ES-I3 (cell line): ENCODE measurements at regions not wholly inside any gene's neighbourhood (a gene's known extent, or its start where the extent isn't known, plus 50 kb on each side); places are given as distances from the start of the nearest gene placed in this dataset.

Experiments
- H3K36me3 ChIP-seq: 2 replicates; pipeline ENCODE4 v1.6.1; 2013; ENCODE audit warnings: mild to moderate bottlenecking, low read length, control low read depth, moderate library complexity; ENCODE audit not compliant: insufficient read depth
- H3K4me1 ChIP-seq: 2 replicates; pipeline ENCODE4 v1.6.1; 2013; ENCODE audit warnings: mild to moderate bottlenecking, control low read depth, low read length; ENCODE audit not compliant: insufficient read depth
- H3K9ac ChIP-seq: 2 replicates; pipeline ENCODE4 v1.6.1; 2013; ENCODE audit warnings: low read depth, mild to moderate bottlenecking, low read length, moderate library complexity
- H3K9me3 ChIP-seq: 2 replicates; pipeline ENCODE4 v1.6.1; 2013; ENCODE audit warnings: mild to moderate bottlenecking, low read length, moderate library complexity; ENCODE audit not compliant: control insufficient read depth, insufficient read depth

GRCh38 chr5:123810746-123811340 is 298.9 kb downstream of the CSNK1G3 start:
- Histone ChIP-seq H3K9ac (no peak overlapping the region), H3K9me3 (no peaks in the 10 kb centered on the region), H3K4me1 (peaks cover 68% of the 10 kb centered on the region), H3K36me3 (no peaks in the 10 kb centered on the region)

- H3K36me3 ChIP-seq, result no peaks in the 10 kb centered on the region
- peaks cover 63% of the 10 kb centered on the region for H3K4me1 ChIP-seq
- no peaks in the 10 kb centered on the region for H3K9me3 ChIP-seq
- no peak overlapping the region; the same call in 1 of the 2 replicates for H3K9ac ChIP-seq
Observed at GRCh38 chr5:123810253-123810652, 298.3 kb downstream of the CSNK1G3 start.

GRCh38 chr5:123809594-123810221 is 297.7 kb downstream of the CSNK1G3 start:
- Histone ChIP-seq H3K4me1 (peaks cover 58% of the 10 kb centered on the region), H3K36me3 (no peaks in the 10 kb centered on the region), H3K9me3 (no peaks in the 10 kb centered on the region), H3K9ac (no peak overlapping the region)

- no peak overlapping the region for H3K9ac ChIP-seq
Observed at GRCh38 chr5:123808461-123809380, 296.7 kb downstream of the CSNK1G3 start.

GRCh38 chr5:123807177-123807945 is 295.4 kb downstream of the CSNK1G3 start:
- H3K9me3 ChIP-seq, result no peaks in the 10 kb centered on the region
- H3K9ac ChIP-seq, result no peak overlapping the region
- no peaks in the 10 kb centered on the region for H3K36me3 ChIP-seq
- H3K4me1 ChIP-seq, result peaks cover 59% of the 10 kb centered on the region

More at GRCh38 chr5:123808461-123809380, 296.7 kb downstream of the CSNK1G3 start:
- Histone ChIP-seq H3K9me3 (no peaks in the 10 kb centered on the region), H3K4me1 (peaks cover 49% of the 10 kb centered on the region), H3K36me3 (no peaks in the 10 kb centered on the region)

- no peaks in the 10 kb centered on the region for H3K36me3 ChIP-seq
- no peak overlapping the region for H3K9ac ChIP-seq
- H3K4me1 ChIP-seq, result peaks cover 66% of the 10 kb centered on the region
- no peaks in the 10 kb centered on the region for H3K9me3 ChIP-seq
Observed at GRCh38 chr5:123806644-123807043, 294.7 kb downstream of the CSNK1G3 start.

- Histone ChIP-seq H3K36me3 (no peaks in the 10 kb centered on the region), H3K4me1 (peaks cover 58% of the 10 kb centered on the region), H3K9ac (no peak overlapping the region), H3K9me3 (no peaks in the 10 kb centered on the region)
Observed at GRCh38 chr5:123805300-123805699, 293.3 kb downstream of the CSNK1G3 start.

- Histone ChIP-seq H3K36me3 (no peaks in the 10 kb centered on the region), H3K9ac (no peak overlapping the region), H3K4me1 (peaks cover 39% of the 10 kb centered on the region), H3K9me3 (no peaks in the 10 kb centered on the region)
Observed at GRCh38 chr5:123803359-123803758, 291.4 kb downstream of the CSNK1G3 start.

- Histone ChIP-seq H3K4me1 (peaks cover 32% of the 10 kb centered on the region), H3K36me3 (no peaks in the 10 kb centered on the region), H3K9me3 (no peaks in the 10 kb centered on the region), H3K9ac (no peak overlapping the region)
Observed at GRCh38 chr5:123802298-123802951, 290.4 kb downstream of the CSNK1G3 start.

GRCh38 chr5:123800640-123801039 is 288.7 kb downstream of the CSNK1G3 start:
- no peaks in the 10 kb centered on the region; the same call in 1 of the 2 replicates for H3K9me3 ChIP-seq

GRCh38 chr5:123795688-123796087 is 283.7 kb downstream of the CSNK1G3 start:
- H3K4me1 ChIP-seq, result no peaks in the 10 kb centered on the region
- H3K9ac ChIP-seq, result no peak overlapping the region
- H3K9me3 ChIP-seq, result no peaks in the 10 kb centered on the region; the same call in 1 of the 2 replicates
- H3K36me3 ChIP-seq, result no peaks in the 10 kb centered on the region

More at GRCh38 chr5:123800640-123801039, 288.7 kb downstream of the CSNK1G3 start:
- Histone ChIP-seq H3K9ac (no peak overlapping the region), H3K4me1 (peaks cover 22% of the 10 kb centered on the region), H3K36me3 (no peaks in the 10 kb centered on the region)

- Histone ChIP-seq H3K9me3 (peaks cover 14% of the 10 kb centered on the region; the same call in 1 of the 2 replicates), H3K36me3 (no peaks in the 10 kb centered on the region; the same call in 1 of the 2 replicates), H3K4me1 (peaks cover 12% of the 10 kb centered on the region), H3K9ac (no peak overlapping the region)
Observed at GRCh38 chr5:123790226-123790625, 278.2 kb downstream of the CSNK1G3 start.

- peaks cover 13% of the 10 kb centered on the region for H3K4me1 ChIP-seq
- no peak overlapping the region for H3K9ac ChIP-seq
- peaks cover 14% of the 10 kb centered on the region; the same call in 1 of the 2 replicates for H3K9me3 ChIP-seq
- no peaks in the 10 kb centered on the region; the same call in 1 of the 2 replicates for H3K36me3 ChIP-seq
Observed at GRCh38 chr5:123787635-123788034, 275.7 kb downstream of the CSNK1G3 start.
